KMS-11 (cell line): ENCODE measurements at regions not wholly inside any gene's neighbourhood (a gene's known extent, or its start where the extent isn't known, plus 50 kb on each side); places are given as distances from the start of the nearest gene placed in this dataset.

Experiments used
- H2AFZ ChIP-seq: fragments of 200-600 bp; sonication (generic); 2 replicates; pipeline ENCODE4 v1.6.1; 2016; ENCODE audit warnings: antibody characterized with exemption, mixed run types, low read depth
- H3K27ac ChIP-seq: fragments of 200-600 bp; sonication (generic); 2 replicates; pipeline ENCODE4 v1.6.1; 2016; ENCODE audit warnings: mild to moderate bottlenecking, mixed run types
- H3K27me3 ChIP-seq: fragments of 200-600 bp; sonication (generic); 2 replicates; pipeline ENCODE4 v1.6.1; 2017; ENCODE audit warnings: mild to moderate bottlenecking, low read depth, mixed run types, moderate library complexity; ENCODE audit not compliant: insufficient read depth
- H3K36me3 ChIP-seq: fragments of 200-600 bp; sonication (generic); 2 replicates; pipeline ENCODE4 v1.6.1; 2017; ENCODE audit warnings: mild to moderate bottlenecking, mixed run types; ENCODE audit not compliant: insufficient read depth
- H3K4me1 ChIP-seq: fragments of 200-600 bp; sonication (generic); 2 replicates; pipeline ENCODE4 v1.6.1; 2016; ENCODE audit warnings: mild to moderate bottlenecking, low read depth, mixed run types; ENCODE audit not compliant: poor library complexity, severe bottlenecking
- H3K4me2 ChIP-seq: fragments of 200-600 bp; sonication (generic); 2 replicates; pipeline ENCODE4 v1.7.0; 2016; ENCODE audit warnings: mild to moderate bottlenecking, mixed run types
- H3K4me3 ChIP-seq: fragments of 200-600 bp; sonication (generic); IDR thresholded peaks from 2 replicates; pipeline ENCODE4 v1.6.1; 2017; ENCODE audit warnings: low read depth, low read length, mixed read lengths; ENCODE audit not compliant: insufficient read depth
- H3K79me2 ChIP-seq: fragments of 200-600 bp; sonication (generic); 2 replicates; pipeline ENCODE4 v1.6.1; 2016; ENCODE audit warnings: low read depth, mixed run types; ENCODE audit not compliant: insufficient read depth
- H3K9ac ChIP-seq: fragments of 200-600 bp; sonication (generic); 2 replicates; pipeline ENCODE4 v1.6.1; 2016; ENCODE audit warnings: mild to moderate bottlenecking, mixed run types
- H4K20me1 ChIP-seq: fragments of 200-600 bp; sonication (generic); 2 replicates; pipeline ENCODE4 v1.6.1; 2016; ENCODE audit warnings: mild to moderate bottlenecking, mixed run types; ENCODE audit not compliant: insufficient read depth
- TF ChIP-seq, protein P1 (sequence below): fragments of 200-600 bp; sonication (generic); conservative IDR thresholded peaks from 2 replicates; pipeline ENCODE4 v1.6.1; 2017; ENCODE audit warnings: low read depth, mild to moderate bottlenecking, antibody characterized with exemption, low read length, moderate library complexity, mixed read lengths

DNA sequence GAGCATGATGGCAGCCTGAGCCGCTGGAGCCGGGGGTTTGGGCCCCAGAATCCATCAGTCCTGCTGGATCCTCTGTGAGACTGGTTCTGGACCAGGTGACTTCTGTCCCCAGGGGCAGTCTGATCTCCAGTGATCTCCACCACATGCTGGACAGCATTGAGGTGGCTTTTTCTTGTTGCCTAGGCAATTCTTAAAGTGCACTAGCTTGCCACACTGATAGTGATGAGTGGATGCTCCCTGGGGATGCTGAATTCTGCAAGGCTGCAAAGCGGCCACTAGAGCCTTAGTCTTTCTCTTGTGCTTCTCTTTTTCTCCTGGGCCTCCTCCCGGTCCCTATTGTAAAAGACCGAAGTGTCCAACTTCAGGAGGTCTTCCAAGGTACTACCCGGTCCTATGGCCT lies 70.4 kb upstream of the ATP11B start:
- H3K27ac ChIP-seq = no peak overlapping the region
- TF ChIP-seq, protein P1, sequence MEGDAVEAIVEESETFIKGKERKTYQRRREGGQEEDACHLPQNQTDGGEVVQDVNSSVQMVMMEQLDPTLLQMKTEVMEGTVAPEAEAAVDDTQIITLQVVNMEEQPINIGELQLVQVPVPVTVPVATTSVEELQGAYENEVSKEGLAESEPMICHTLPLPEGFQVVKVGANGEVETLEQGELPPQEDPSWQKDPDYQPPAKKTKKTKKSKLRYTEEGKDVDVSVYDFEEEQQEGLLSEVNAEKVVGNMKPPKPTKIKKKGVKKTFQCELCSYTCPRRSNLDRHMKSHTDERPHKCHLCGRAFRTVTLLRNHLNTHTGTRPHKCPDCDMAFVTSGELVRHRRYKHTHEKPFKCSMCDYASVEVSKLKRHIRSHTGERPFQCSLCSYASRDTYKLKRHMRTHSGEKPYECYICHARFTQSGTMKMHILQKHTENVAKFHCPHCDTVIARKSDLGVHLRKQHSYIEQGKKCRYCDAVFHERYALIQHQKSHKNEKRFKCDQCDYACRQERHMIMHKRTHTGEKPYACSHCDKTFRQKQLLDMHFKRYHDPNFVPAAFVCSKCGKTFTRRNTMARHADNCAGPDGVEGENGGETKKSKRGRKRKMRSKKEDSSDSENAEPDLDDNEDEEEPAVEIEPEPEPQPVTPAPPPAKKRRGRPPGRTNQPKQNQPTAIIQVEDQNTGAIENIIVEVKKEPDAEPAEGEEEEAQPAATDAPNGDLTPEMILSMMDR = no peak
- no peaks in the 10 kb centered on the region for H3K36me3 ChIP-seq
- no peaks in the 10 kb centered on the region for H3K79me2 ChIP-seq
- no peak overlapping the region for H2AFZ ChIP-seq
- H3K4me2 ChIP-seq = no peak overlapping the region
- no peak overlapping the region for H3K4me3 ChIP-seq
- no peaks in the 10 kb centered on the region for H3K27me3 ChIP-seq
- no peaks in the 10 kb centered on the region for H4K20me1 ChIP-seq
- H3K4me1 ChIP-seq = peaks cover 9% of the 10 kb centered on the region
- H3K9ac ChIP-seq = no peak overlapping the region

DNA sequence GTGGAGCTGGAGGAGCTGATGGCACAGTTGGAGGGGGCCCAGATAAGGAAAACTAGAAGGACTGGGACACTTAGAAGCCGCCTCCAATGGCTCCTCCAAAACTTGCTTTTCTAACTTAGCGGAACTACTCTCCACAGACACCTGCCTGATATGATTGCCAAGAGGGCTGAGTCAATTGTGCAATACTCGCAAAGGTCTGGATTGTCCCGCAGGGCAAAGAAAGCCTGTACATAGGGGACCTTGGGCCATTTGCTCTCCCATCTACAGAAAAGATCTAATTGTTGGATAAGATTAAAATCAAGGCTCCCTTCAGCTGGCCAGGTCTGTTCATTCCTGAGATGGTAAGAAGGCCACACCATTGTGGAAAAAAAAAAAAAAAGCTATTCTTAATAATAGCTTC lies 69.7 kb upstream of the ATP11B start:
- no peak overlapping the region for H3K4me2 ChIP-seq
- H3K9ac ChIP-seq = no peak overlapping the region
- no peaks in the 10 kb centered on the region for H3K27me3 ChIP-seq
- no peak overlapping the region for H3K4me3 ChIP-seq
- peaks cover 2% of the 10 kb centered on the region for H3K4me1 ChIP-seq
- H3K27ac ChIP-seq = no peak overlapping the region
- H3K36me3 ChIP-seq = no peaks in the 10 kb centered on the region
- no peaks in the 10 kb centered on the region for H4K20me1 ChIP-seq
- no peak overlapping the region for H2AFZ ChIP-seq
- TF ChIP-seq, protein P1 = no peak
- H3K79me2 ChIP-seq = no peaks in the 10 kb centered on the region

DNA sequence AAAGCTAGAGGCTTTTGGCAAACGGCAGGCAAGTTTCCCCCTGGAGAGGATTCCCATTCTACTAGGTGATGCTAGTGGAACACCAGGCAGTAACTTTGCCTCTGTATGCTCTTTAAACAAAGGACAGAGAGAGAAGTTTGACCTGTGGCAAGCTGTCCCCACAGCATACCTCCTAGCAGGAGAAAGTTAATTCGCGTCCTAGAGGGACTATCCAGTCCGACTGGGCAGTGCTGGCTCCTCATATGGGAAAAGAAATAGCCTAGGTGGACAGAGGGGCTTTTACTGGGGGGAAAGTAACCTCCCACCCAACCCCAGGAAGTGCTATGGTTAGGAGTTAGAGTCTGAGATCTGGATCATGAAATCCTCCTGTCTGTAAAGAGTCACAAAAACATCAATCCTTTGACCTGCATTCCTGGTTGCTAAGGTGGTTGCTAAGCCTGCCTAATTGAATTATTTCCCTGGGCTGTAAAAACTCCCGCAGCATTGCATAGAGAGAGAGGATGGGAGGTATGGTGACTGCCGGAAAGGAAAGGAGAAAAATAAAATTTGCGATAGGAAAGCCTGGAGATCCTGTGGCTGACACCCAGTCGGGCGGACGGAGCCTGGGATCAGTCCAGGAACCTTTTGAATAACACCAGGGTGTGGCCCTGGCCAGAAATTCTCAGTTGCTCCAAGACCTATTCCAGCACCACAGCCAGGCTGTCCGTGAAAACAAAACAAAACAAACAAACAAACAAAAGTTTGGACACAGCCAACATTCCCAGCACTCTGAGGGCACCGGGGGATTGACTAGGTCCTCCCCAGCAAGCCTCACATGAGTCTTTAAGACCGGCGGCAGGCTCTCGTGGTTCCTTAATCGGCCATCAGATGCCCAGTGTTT lies 67.7 kb upstream of the ATP11B start:
- no peaks in the 10 kb centered on the region for H3K79me2 ChIP-seq
- H4K20me1 ChIP-seq = no peaks in the 10 kb centered on the region
- no peak overlapping the region for H3K9ac ChIP-seq
- no peak overlapping the region for H3K4me3 ChIP-seq
- no peak overlapping the region for H3K4me2 ChIP-seq
- H3K36me3 ChIP-seq = no peaks in the 10 kb centered on the region
- no peak overlapping the region for H3K27ac ChIP-seq
- peaks cover 17% of the 10 kb centered on the region for H3K4me1 ChIP-seq
- TF ChIP-seq, protein P1 = no peak
- no peak overlapping the region for H2AFZ ChIP-seq
- H3K27me3 ChIP-seq = no peaks in the 10 kb centered on the region

DNA sequence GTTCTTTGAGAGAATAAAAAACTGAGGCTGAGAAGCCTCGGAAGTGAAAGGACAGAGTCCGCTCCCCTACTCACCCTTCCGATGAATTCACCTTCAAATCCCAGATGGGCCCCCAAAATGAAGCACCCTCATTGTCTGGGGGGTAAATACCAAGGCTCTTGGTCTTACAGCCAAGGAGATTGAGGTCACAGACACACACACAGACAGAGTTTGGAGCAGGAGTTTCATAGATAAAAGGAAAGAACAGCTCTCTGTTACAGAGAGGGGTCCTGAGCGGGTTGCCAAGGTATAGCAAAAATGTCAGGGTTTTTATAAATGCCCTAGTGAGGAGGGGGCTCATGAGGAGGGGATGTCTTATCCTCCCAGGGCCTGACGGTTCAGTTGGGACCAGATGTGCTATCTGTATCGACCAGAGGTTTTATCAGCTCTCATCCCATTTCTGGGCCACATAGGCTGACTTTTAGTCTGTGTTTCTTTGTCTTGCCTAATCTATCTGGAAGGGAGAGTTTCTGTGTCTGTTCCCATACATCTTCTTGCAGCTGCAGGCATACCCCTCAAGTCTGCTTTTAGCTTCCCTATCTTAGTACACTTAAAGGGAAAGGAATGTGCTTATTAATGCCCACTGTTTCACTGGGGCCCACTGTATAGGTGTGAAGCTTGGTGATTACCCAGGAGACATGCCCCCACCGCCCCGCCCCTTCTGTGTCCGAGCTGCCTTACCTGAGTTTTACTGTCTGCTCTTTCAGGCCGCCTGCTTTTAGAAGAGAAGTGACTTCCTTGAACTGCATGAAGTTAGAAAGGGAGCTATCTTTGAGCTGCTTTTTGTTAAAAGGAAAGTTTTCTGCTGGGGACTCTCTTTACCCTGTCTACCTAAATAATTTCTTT lies 66.8 kb upstream of the ATP11B start:
- Histone ChIP-seq H3K4me3 (no peak overlapping the region), H4K20me1 (no peaks in the 10 kb centered on the region), H3K27me3 (no peaks in the 10 kb centered on the region), H3K27ac (no peak overlapping the region), H3K79me2 (no peaks in the 10 kb centered on the region), H3K36me3 (no peaks in the 10 kb centered on the region), H3K4me1 (peaks cover 26% of the 10 kb centered on the region), H2AFZ (no peak overlapping the region), H3K9ac (no peak overlapping the region), H3K4me2 (no peak overlapping the region)
- TF ChIP-seq, protein P1 = no peak
